T-helper 2 cell treated with Interferon-gamma antibody and Interleukin-4, amounts not matched to agents 5 μg/mL and 100 μg/mL, for 36 hours (primary cell): ENCODE measurements at regions not wholly inside any gene's neighbourhood (a gene's known extent, or its start where the extent isn't known, plus 50 kb on each side); places are given as distances from the start of the nearest gene placed in this dataset.

Experiments
- DNase-seq: peaks from one replicate; pipeline ENCODE4 v3.0.0; 2021; ENCODE audit warnings: low spot score
- H3K27ac Mint-ChIP-seq: one replicate; pipeline ENCODE4 v1.8.0; 2021; ENCODE audit warnings: mild to moderate bottlenecking, mixed read lengths
- H3K27me3 Mint-ChIP-seq: one replicate; pipeline ENCODE4 v1.8.0; 2021; ENCODE audit warnings: low read depth, mixed read lengths
- H3K36me3 Mint-ChIP-seq: one replicate; pipeline ENCODE4 v1.8.0; 2021; ENCODE audit warnings: low read depth, mixed read lengths
- H3K4me1 Mint-ChIP-seq: one replicate; pipeline ENCODE4 v1.8.0; 2021; ENCODE audit warnings: low read depth, mixed read lengths
- H3K4me3 Mint-ChIP-seq: one replicate; pipeline ENCODE4 v1.8.0; 2022; ENCODE audit warnings: mild to moderate bottlenecking, moderate library complexity, mixed read lengths
- H3K9me3 Mint-ChIP-seq: one replicate; pipeline ENCODE4 v1.8.0; 2021; ENCODE audit warnings: mixed read lengths

DNA sequence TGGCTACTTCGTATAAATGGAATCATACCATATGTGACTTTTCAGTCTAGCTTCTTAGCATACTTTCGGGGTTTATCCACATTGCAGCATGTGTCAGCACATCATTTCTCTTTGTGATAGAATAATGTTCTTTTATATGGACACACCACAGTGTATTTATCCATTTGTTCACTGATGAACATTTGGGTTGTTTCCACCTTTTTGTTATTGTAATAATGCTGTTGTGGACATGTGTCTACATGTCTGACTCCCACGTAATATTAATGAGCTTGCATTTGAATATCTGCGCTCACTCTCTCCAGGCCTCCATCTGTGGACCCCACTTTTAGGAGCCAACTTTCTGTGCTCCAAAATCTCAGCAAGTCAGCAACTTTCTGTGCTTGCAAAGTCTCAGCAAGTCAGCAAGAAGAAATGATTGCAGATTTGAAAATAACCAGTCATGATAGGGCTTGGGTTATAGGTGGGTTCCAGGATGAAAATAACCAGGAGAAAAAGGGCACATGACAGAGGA, 53.9 kb upstream of the GALNT18 start:
- DNase-seq, result no peak
- Mint-ChIP-seq H3K9me3 (no peaks in the 10 kb centered on the region), H3K27me3 (no peaks in the 10 kb centered on the region), H3K36me3 (no peaks in the 10 kb centered on the region), H3K4me1 (no peaks in the 10 kb centered on the region), H3K27ac (no peak overlapping the region), H3K4me3 (no peak overlapping the region)

DNA sequence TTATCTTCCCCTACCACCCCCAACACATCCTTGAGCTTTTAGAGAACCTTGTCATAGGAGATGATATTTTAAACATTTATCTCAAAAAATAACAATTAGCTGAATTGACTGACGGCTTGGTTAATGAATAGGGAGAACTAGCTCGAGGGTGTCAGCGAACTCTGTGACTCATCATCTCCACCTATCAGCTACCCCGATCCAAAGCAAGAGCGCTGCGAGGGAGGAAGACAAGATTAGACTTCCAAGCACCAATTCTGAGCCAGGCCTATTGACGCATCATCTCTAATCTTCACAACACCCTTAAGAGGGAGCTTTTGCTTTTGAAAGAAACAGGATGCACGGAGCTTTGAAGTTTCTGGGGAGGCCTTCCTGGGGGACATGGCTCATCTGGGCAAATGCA, 51.0 kb upstream of the GALNT18 start:
- no peak for DNase-seq
- H3K4me3 Mint-ChIP-seq, result no peak overlapping the region
- no peaks in the 10 kb centered on the region for H3K36me3 Mint-ChIP-seq
- H3K27ac Mint-ChIP-seq, result no peak overlapping the region
- peaks cover 4% of the 10 kb centered on the region for H3K27me3 Mint-ChIP-seq
- H3K4me1 Mint-ChIP-seq, result no peaks in the 10 kb centered on the region
- no peaks in the 10 kb centered on the region for H3K9me3 Mint-ChIP-seq

DNA sequence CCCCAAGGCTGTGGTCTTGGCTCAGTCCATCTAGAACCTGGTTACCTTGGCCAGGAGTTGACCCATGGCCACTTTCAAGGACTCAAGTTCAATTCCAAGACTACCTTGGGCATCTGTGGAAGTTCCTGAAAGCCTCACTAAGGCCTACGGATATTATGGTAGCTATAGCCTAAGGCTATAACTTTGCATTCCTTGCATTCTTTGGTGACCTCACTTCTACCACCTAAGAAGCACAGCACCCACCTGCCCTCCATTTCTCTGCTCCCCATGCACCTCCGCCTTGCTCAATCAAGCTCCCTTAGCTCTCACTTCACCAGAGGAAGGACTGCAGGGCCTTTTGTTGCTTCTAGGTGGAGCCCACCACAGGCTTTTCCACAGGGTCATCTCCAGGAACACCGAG, 50.3 kb upstream of the GALNT18 start:
- Mint-ChIP-seq H3K4me3 (no peak overlapping the region), H3K27me3 (peaks cover 11% of the 10 kb centered on the region), H3K9me3 (no peaks in the 10 kb centered on the region), H3K36me3 (no peaks in the 10 kb centered on the region), H3K27ac (no peak overlapping the region), H3K4me1 (no peaks in the 10 kb centered on the region)
- no peak for DNase-seq
